KOPT-K1 (cell line): ENCODE measurements at regions not wholly inside any gene's neighbourhood (a gene's known extent, or its start where the extent isn't known, plus 50 kb on each side); places are given as distances from the start of the nearest gene placed in this dataset.

Experiments used
- H3K27ac ChIP-seq: fragments of 200-600 bp; sonication (generic); 2 replicates; pipeline ENCODE4 v1.5.1; 2016; ENCODE audit warnings: antibody characterized with exemption, mild to moderate bottlenecking, low read depth, low read length; ENCODE audit not compliant: poor library complexity, severe bottlenecking
- H3K36me3 ChIP-seq: fragments of 200-600 bp; sonication (generic); 2 replicates; pipeline ENCODE4 v1.5.1; 2017; ENCODE audit warnings: antibody characterized with exemption, mild to moderate bottlenecking, low read length, moderate library complexity; ENCODE audit not compliant: insufficient read depth
- H3K9me3 ChIP-seq: fragments of 200-600 bp; sonication (generic); 2 replicates; pipeline ENCODE4 v1.5.1; 2017; ENCODE audit warnings: antibody characterized with exemption, low read length, mild to moderate bottlenecking; ENCODE audit not compliant: insufficient read depth, poor library complexity, severe bottlenecking

DNA sequence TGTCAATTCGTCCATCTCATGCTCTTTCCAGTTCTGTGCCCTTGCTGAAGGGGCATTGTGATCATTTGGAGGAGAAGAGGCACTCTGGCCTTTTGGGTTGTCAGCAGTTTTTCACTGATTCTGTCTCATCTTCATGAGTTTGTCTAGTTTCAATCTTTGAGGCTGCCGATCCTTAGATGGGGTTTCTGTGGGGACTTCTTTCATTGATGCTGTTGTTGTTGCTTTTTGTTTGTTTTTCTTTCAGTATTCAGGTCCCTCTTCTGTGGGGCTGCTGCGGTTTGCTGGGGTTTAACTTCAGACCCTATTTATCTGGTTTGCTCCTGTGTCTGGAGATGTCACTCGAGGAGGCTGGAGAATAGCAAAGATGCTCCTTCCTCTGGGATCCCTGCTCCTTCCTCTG, 224.3 kb downstream of the JRKL start:
- no peaks in the 10 kb centered on the region for H3K36me3 ChIP-seq
- no peaks in the 10 kb centered on the region for H3K9me3 ChIP-seq
- no peak overlapping the region for H3K27ac ChIP-seq

GRCh38 chr11:96614846-96615245, 225.0 kb downstream of the JRKL start:
- Histone ChIP-seq H3K27ac (no peak overlapping the region), H3K9me3 (no peaks in the 10 kb centered on the region), H3K36me3 (no peaks in the 10 kb centered on the region)

DNA sequence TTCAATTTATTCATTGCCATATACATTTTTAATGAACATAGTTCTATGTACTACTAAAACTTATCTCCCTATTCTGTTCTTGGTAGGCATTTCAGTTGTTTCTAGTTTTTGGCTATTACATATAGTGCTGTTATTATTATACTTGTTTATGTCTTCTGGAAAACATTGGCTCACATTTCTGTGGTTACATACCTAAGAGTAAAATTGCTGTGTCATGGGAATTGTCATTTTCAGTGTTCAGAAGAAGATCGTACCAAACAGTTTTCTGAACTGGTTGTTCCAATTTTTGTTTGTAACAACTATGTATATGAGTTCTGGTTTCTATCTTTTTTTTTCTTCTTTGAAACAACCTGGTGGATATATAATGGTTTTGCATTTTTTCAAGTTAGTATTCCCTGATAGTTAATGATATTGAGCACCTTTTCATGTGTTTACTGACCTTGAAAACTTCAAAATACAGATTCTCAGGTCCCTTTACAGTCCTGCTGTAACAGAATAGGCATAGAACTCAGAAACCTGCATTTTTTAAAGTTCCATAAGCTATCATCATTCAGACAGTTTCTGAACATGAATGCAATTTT, 230.7 kb downstream of the JRKL start:
- no peaks in the 10 kb centered on the region for H3K36me3 ChIP-seq
- no peak overlapping the region for H3K27ac ChIP-seq
- H3K9me3 ChIP-seq: no peaks in the 10 kb centered on the region

DNA sequence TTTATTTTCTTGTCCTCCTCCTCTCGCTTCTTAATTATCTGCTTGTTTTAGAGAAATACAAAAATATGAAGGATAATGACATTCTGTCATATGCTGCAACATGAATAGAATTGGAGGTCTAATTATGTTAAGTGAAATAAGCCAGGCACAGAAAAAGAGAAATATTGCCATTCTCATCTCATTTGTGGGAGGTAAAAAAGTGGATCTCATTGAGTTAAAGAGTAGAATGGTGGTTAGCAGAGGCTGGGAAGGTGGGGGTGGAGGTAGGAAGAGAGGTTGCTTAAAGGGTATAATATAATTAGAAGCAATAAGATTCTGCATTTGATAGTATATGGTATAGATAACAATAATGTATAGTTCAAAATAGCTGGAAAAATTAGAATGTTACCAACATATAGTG, 231.3 kb downstream of the JRKL start:
- Histone ChIP-seq H3K27ac (no peak overlapping the region), H3K36me3 (no peaks in the 10 kb centered on the region)

GRCh38 chr11:96622026-96622634, 232.3 kb downstream of the JRKL start:
- Histone ChIP-seq H3K27ac (no peak overlapping the region), H3K36me3 (no peaks in the 10 kb centered on the region), H3K9me3 (no peaks in the 10 kb centered on the region)

More for the DNA sequence above, 231.3 kb downstream of the JRKL start:
- H3K9me3 ChIP-seq: no peaks in the 10 kb centered on the region

- H3K36me3 ChIP-seq: no peaks in the 10 kb centered on the region
- no peak overlapping the region for H3K27ac ChIP-seq
Observed at GRCh38 chr11:96624126-96624525, 234.3 kb downstream of the JRKL start.

GRCh38 chr11:96627376-96627775, 237.6 kb downstream of the JRKL start:
- Histone ChIP-seq H3K9me3 (no peaks in the 10 kb centered on the region), H3K36me3 (no peaks in the 10 kb centered on the region)

More at GRCh38 chr11:96624126-96624525, 234.3 kb downstream of the JRKL start:
- no peaks in the 10 kb centered on the region for H3K9me3 ChIP-seq

DNA sequence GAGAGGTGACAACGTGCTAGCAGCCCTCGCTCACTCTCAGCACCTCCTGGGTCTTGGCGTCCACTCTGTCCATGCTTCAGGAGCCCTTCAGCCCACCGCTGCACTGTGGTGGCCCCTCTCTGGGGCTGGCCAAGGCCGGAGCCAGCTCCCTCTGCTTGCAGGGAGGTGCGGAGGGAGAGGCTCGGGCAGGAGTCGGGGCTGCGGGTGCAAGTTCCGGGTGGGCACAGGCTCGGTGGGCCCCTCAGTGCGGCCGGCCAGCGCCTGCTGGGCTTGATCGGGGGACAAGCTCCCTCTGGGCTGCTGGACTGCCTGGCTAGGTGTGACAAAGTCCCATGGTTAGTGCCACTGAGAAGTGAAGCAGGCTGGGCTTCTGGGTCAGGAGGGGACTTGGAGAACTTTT, 245.8 kb downstream of the JRKL start:
- Histone ChIP-seq H3K9me3 (no peaks in the 10 kb centered on the region), H3K36me3 (no peaks in the 10 kb centered on the region), H3K27ac (no peak overlapping the region)

More at GRCh38 chr11:96627376-96627775, 237.6 kb downstream of the JRKL start:
- H3K27ac ChIP-seq: no peak overlapping the region

GRCh38 chr11:96641261-96641660, 251.4 kb downstream of the JRKL start:
- H3K27ac ChIP-seq: no peak overlapping the region
- H3K9me3 ChIP-seq: no peaks in the 10 kb centered on the region
- no peaks in the 10 kb centered on the region for H3K36me3 ChIP-seq

DNA sequence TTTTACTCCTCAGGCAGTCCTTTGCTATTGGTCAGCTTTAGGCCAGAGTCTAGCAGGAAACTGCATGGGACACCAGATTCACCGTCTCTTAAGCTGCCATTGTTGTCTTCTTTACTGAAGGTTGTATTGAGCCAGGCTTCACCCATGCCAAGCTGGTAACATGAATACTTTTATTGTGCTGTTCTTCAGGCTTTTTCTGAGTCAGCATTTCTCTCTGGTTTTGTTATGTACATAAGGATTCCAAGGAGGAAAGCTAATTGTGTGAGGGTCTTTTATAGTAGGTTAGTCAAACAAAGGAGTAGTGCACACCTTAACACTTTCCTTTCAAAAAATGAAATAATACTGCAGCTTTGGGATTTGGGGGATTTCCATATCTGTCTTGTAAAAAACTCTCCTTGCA, 252.8 kb downstream of the JRKL start:
- H3K9me3 ChIP-seq: no peaks in the 10 kb centered on the region
- H3K36me3 ChIP-seq: no peaks in the 10 kb centered on the region
- H3K27ac ChIP-seq: no peak overlapping the region

- no peak overlapping the region for H3K27ac ChIP-seq
- H3K36me3 ChIP-seq: no peaks in the 10 kb centered on the region
- no peaks in the 10 kb centered on the region for H3K9me3 ChIP-seq
Observed at GRCh38 chr11:96643173-96643572, 253.4 kb downstream of the JRKL start.

- H3K36me3 ChIP-seq: no peaks in the 10 kb centered on the region
- no peak overlapping the region for H3K27ac ChIP-seq
- no peaks in the 10 kb centered on the region for H3K9me3 ChIP-seq
Observed at GRCh38 chr11:96647621-96648020, 257.8 kb downstream of the JRKL start.

DNA sequence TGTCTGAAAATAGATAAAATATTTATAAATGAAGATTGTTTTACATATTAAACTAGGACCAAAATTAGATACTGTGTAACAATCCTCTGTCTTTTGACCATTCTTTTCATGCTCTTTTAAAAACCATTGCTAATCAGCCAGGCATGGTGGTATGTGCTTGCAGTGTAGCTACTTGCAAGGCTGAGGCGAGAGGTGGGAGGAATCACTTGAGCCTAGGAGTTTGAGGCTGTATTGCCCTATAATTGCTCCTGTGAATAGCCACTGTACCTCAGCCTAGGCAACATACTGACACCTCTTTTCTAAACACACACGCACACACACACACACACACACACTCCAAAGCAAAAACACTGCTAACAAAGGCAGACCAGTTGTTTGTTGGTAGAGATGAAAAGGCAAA, 259.2 kb downstream of the JRKL start:
- H3K36me3 ChIP-seq: no peaks in the 10 kb centered on the region
- H3K27ac ChIP-seq: no peak overlapping the region
- H3K9me3 ChIP-seq: no peaks in the 10 kb centered on the region

DNA sequence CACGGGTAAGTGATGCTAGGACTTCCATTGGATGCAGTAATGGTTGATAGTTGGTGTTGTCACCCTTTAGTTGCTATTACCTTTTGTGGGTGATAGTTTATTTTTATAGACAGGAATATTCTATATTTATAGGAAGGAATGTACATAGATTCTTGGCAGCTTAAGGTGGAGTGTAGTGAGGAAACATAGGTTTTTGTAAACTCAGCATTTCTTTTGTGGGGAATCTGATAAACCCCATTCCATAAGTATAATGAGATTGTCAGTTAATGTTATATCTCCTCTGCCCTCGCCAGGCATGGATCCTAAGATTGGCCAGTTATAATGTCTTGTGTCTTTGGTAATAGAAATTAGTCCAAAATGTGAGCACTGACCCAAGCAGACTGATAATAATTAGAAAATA, 262.7 kb downstream of the JRKL start:
- Histone ChIP-seq H3K27ac (no peak overlapping the region), H3K36me3 (no peaks in the 10 kb centered on the region), H3K9me3 (no peaks in the 10 kb centered on the region)

DNA sequence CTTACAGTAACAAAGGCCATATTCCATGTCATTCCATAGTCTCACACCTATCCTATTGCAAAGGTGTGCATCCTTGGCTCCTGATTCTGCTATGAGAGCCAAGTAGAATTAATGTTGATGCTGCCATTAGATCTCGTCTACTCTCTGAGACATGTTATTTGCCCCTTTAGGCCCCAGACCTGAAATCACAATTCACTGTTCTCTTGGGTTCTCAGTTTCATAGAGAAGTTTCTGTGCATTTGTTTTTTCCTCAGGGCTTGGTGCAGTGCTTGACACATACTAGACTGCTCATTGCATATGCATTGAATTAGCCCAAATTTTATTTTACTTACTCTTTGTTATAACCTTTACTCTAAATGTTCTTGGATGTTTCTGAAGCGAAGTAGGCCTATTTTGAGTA, 265.7 kb downstream of the JRKL start:
- Histone ChIP-seq H3K9me3 (no peaks in the 10 kb centered on the region), H3K36me3 (no peaks in the 10 kb centered on the region), H3K27ac (no peak overlapping the region)

GRCh38 chr11:96658436-96658835, 268.6 kb downstream of the JRKL start:
- Histone ChIP-seq H3K36me3 (no peaks in the 10 kb centered on the region), H3K9me3 (no peaks in the 10 kb centered on the region), H3K27ac (no peak overlapping the region)
